PC-3 (cell line): ENCODE measurements at regions not wholly inside any gene's neighbourhood (a gene's known extent, or its start where the extent isn't known, plus 50 kb on each side); places are given as distances from the start of the nearest gene placed in this dataset.

Experiments
- ATAC-seq: fragments of 200-7000 bp; cut with Tn5 transposase; 2 replicates; pipeline ENCODE4 v1.9.1; 2020; ENCODE audit warnings: mild to moderate bottlenecking, moderate library complexity
- BruUV-seq: library from RNA; stranded (reverse); fragments of 400-500 nt; replicated peaks from 2 replicates; lab custom pipeline; 2021; lab: Mats Ljungman, UMichigan
- CTCF ChIA-PET: fragments of 300-600 bp; sonication (Branson Sonifier 250); formaldehyde crosslinking; loops from one replicate; lab custom pipeline; 2022; ENCODE audit warnings: antibody characterized with exemption; lab: Charles Lee
- POLR2A ChIA-PET: fragments of 300-600 bp; sonication (Branson Sonifier 250); formaldehyde crosslinking; loops from one replicate; lab custom pipeline; 2022; ENCODE audit warnings: antibody characterized with exemption; ENCODE audit not compliant: unreplicated experiment; lab: Charles Lee
- DNase-seq: peaks from one replicate; pipeline ENCODE4 v3.0.0-alpha.2; 2015
- H2AFZ ChIP-seq: fragments of 300-600 bp; sonication (generic); 2 replicates; pipeline ENCODE4 v1.6.0; 2016; ENCODE audit warnings: antibody characterized with exemption, low read length
- H3F3A ChIP-seq: fragments of 300-600 bp; sonication (generic); one replicate; pipeline ENCODE4 v1.6.0; 2017; ENCODE audit warnings: antibody characterized with exemption, low read length, control low read depth, mild to moderate bottlenecking; ENCODE audit not compliant: unreplicated experiment
- H3K27ac ChIP-seq: fragments of 300-600 bp; sonication (generic); 2 replicates; pipeline ENCODE4 v1.5.1; 2016; ENCODE audit warnings: mild to moderate bottlenecking, low read length
- H3K27me3 ChIP-seq: fragments of 300-600 bp; sonication (generic); 2 replicates; pipeline ENCODE4 v1.6.1; 2016; ENCODE audit warnings: low read length, mixed read lengths
- H3K36me3 ChIP-seq: fragments of 300-600 bp; sonication (generic); 2 replicates; pipeline ENCODE4 v1.6.1; 2016; ENCODE audit warnings: low read depth, mixed run types, low read length, mixed read lengths
- H3K4me1 ChIP-seq: fragments of 300-600 bp; sonication (generic); 2 replicates; pipeline ENCODE4 v1.5.1; 2016; ENCODE audit warnings: low read length; ENCODE audit not compliant: insufficient read depth
- H3K4me2 ChIP-seq: fragments of 300-600 bp; sonication (generic); 2 replicates; pipeline ENCODE4 v1.6.0; 2016; ENCODE audit warnings: low read length
- H3K4me3 ChIP-seq: fragments of 300-600 bp; sonication (generic); 2 replicates; pipeline ENCODE4 v1.5.1; 2016; ENCODE audit warnings: mild to moderate bottlenecking, low read length, mixed read lengths
- H3K79me2 ChIP-seq: fragments of 300-600 bp; sonication (generic); 2 replicates; pipeline ENCODE4 v1.6.1; 2017; ENCODE audit warnings: low read length, mixed read lengths
- H3K9ac ChIP-seq: fragments of 300-600 bp; sonication (generic); 2 replicates; pipeline ENCODE4 v1.6.0; 2016; ENCODE audit warnings: mild to moderate bottlenecking, low read length
- H3K9me2 ChIP-seq: fragments of 300-600 bp; sonication (generic); replicated peaks from 2 replicates; pipeline ENCODE4 v1.6.1; 2016; ENCODE audit warnings: mixed run types, low read length, mixed read lengths
- H3K9me3 ChIP-seq: fragments of 300-600 bp; sonication (generic); 2 replicates; pipeline ENCODE4 v1.6.1; 2016; ENCODE audit warnings: low read length, mixed read lengths
- H4K20me1 ChIP-seq: fragments of 300-600 bp; sonication (generic); 2 replicates; pipeline ENCODE4 v1.6.1; 2016; ENCODE audit warnings: low read length, mixed read lengths
- CTCF ChIP-seq: fragments of 300-600 bp; sonication (generic); conservative IDR thresholded peaks from 2 replicates; pipeline ENCODE4 v1.5.1; 2017; ENCODE audit warnings: antibody characterized with exemption, low read depth, mild to moderate bottlenecking, low read length
- EZH2 ChIP-seq: fragments of 300-600 bp; sonication (generic); IDR thresholded peaks from one replicate; pipeline ENCODE4 v1.6.1; 2017; ENCODE audit warnings: antibody characterized with exemption, mild to moderate bottlenecking, low read length; ENCODE audit not compliant: unreplicated experiment
- EZH2phosphoT487 ChIP-seq: fragments of 300-600 bp; sonication (generic); IDR thresholded peaks from 2 replicates; pipeline ENCODE4 v1.6.1; 2018; ENCODE audit warnings: mild to moderate bottlenecking, antibody characterized with exemption, low read length, borderline replicate concordance
- intact Hi-C: fragments of 100-400 bp; cut with micrococcal nuclease; formaldehyde crosslinking; loops from 2 replicates; pipeline ENCODE4 v1.9.0; 2023

GRCh38 chr1:105585791-105586190, 1470.7 kb upstream of the PRMT6 start:
- H2AFZ ChIP-seq, result no peak overlapping the region
- no TSS peak for BruUV-seq
- ChIA-PET CTCF (no interaction called here), POLR2A (no interaction called here)
- H3K79me2 ChIP-seq, result no peaks in the 10 kb centered on the region
- no peak for DNase-seq
- H3K4me2 ChIP-seq, result no peak overlapping the region
- H3K27ac ChIP-seq, result no peak overlapping the region
- H3K36me3 ChIP-seq, result no peaks in the 10 kb centered on the region
- H3K9me3 ChIP-seq, result no peaks in the 10 kb centered on the region
- TF ChIP-seq CTCF (no peak), EZH2 (no peak), EZH2phosphoT487 (no peak)
- H3K4me1 ChIP-seq, result no peaks in the 10 kb centered on the region
- no peaks in the 10 kb centered on the region for H3F3A ChIP-seq
- H3K4me3 ChIP-seq, result no peak overlapping the region
- no peak overlapping the region for H3K9ac ChIP-seq
- no peaks in the 10 kb centered on the region for H3K27me3 ChIP-seq
- no peaks in the 10 kb centered on the region for H3K9me2 ChIP-seq
- no peak for ATAC-seq
- intact Hi-C loops, result no loop called here
- no peaks in the 10 kb centered on the region for H4K20me1 ChIP-seq

- H3K9me2 ChIP-seq, result no peaks in the 10 kb centered on the region
- no peaks in the 10 kb centered on the region for H3F3A ChIP-seq
- CTCF ChIA-PET, result no interaction called here
- no peak overlapping the region for H3K4me3 ChIP-seq
- H3K27me3 ChIP-seq, result no peaks in the 10 kb centered on the region
- no peak overlapping the region for H3K4me2 ChIP-seq
- H3K79me2 ChIP-seq, result no peaks in the 10 kb centered on the region
- no peaks in the 10 kb centered on the region for H4K20me1 ChIP-seq
- no peak overlapping the region for H3K27ac ChIP-seq
- no peaks in the 10 kb centered on the region for H3K4me1 ChIP-seq
- H3K9ac ChIP-seq, result no peak overlapping the region
- DNase-seq (no peak), ATAC-seq (no peak)
- intact Hi-C loops, result no loop called here
- TF ChIP-seq CTCF, result no peak
- no peak for TF ChIP-seq EZH2
- no peak for TF ChIP-seq EZH2phosphoT487
- no TSS peak for BruUV-seq
- POLR2A ChIA-PET, result interaction anchor here (0.7 kb wide), 1 partner anchor 145 kb away, joined by 6 read pairs; no protein-coding TSS in a partner anchor
- H3K9me3 ChIP-seq, result no peaks in the 10 kb centered on the region
- no peaks in the 10 kb centered on the region for H3K36me3 ChIP-seq
- no peak overlapping the region for H2AFZ ChIP-seq
These were observed 1464.8 kb upstream of the PRMT6 start for GRCh38 chr1:105591681-105592080.

GRCh38 chr1:105608713-105609112, 1447.8 kb upstream of the PRMT6 start:
- no peaks in the 10 kb centered on the region for H3K4me1 ChIP-seq
- no peak overlapping the region for H2AFZ ChIP-seq
- H3K4me3 ChIP-seq, result no peak overlapping the region
- H3K9me2 ChIP-seq, result no peaks in the 10 kb centered on the region
- no peak for TF ChIP-seq EZH2phosphoT487
- TF ChIP-seq EZH2, result no peak
- peak; percentile 62 for TF ChIP-seq CTCF
- no TSS peak for BruUV-seq
- intact Hi-C loops, result loop anchor here (1.0 to 10.0 kb wide), 5 partner anchors 154 to 961 kb away; no protein-coding TSS in a partner anchor
- no peaks in the 10 kb centered on the region for H3F3A ChIP-seq
- no peaks in the 10 kb centered on the region for H4K20me1 ChIP-seq
- no peaks in the 10 kb centered on the region for H3K9me3 ChIP-seq
- H3K36me3 ChIP-seq, result no peaks in the 10 kb centered on the region
- no peaks in the 10 kb centered on the region for H3K27me3 ChIP-seq
- DNase-seq (peak; percentile 41), ATAC-seq (peak; percentile 63)
- H3K27ac ChIP-seq, result no peak overlapping the region
- no peak overlapping the region for H3K4me2 ChIP-seq
- no peaks in the 10 kb centered on the region for H3K79me2 ChIP-seq
- no peak overlapping the region for H3K9ac ChIP-seq
- ChIA-PET CTCF (interaction anchor here (0.5 kb wide), 1 partner anchor 828 kb away, joined by 3 read pairs; no protein-coding TSS in a partner anchor), POLR2A (no interaction called here)
